HG03571 (cell line): ENCODE measurements at regions not wholly inside any gene's neighbourhood (a gene's known extent, or its start where the extent isn't known, plus 50 kb on each side); places are given as distances from the start of the nearest gene placed in this dataset.
"Not testable (repeated sequence)": the region's sequence is repeated elsewhere in the genome, so short reads cannot be mapped to it uniquely, and the experiment has no call there.

Experiments
- ATAC-seq: cut with Tn5 transposase; IDR thresholded peaks from one replicate; pipeline ENCODE4 v1.9.1; 2021; ENCODE audit not compliant: unreplicated experiment

DNA sequence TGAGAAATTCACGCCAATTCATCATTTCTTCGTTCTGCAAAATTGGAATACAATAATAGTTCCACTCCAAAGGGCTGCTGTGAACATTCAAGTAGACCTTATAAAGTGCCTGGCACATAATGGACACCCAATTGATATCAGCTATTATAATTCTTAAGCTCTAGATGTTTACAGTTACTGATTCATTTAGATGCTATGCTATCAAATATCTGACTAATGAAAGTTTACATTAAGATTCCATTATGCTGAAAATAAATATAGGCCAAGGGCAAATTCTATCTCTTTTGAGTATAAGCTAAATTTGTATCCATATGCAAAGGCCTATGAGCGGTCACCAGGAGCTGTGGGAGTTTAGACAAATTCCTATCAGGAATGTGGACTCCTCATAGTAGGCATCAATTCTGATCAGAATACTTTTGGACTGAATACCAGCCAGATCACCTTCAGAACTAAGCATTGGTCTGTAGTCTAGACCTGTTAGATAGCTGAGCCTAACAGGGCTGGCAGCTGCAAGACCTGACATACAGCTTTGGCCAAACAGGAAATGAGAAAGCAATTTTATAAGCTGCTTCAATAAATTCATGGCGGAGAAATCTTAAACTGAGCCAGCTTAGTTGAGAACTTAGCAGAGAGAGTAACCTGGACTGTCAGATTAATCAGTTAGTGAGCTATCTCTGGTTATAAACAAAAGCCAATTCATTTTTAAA is 384.3 kb upstream of the ACTRT1 start:
- ATAC-seq, result no peak

- ATAC-seq, result no peak
Observed at GRCh38 chrX:128425546-128425945, 373.3 kb upstream of the ACTRT1 start.

DNA sequence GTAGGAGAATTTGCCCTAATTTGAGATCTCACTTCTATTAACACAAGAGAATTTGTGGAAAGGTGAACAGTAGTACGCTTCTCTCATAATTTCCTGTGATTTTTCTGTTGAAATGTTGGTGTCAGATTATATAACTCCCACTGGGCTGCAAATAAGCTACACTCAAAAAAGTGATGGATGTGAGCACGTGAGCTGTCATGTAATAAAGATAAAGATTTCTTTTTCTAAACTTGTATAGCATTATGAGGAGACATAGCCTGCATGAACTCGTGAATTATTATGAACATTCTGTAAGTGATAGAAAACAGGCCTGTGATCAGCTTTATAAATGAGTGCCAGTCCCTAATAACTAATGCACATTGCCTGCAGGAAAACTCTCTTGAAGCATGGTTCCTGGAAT is 356.6 kb upstream of the ACTRT1 start:
- ATAC-seq, result no peak

- no peak for ATAC-seq
Observed at GRCh38 chrX:128396601-128397000, 344.4 kb upstream of the ACTRT1 start.

DNA sequence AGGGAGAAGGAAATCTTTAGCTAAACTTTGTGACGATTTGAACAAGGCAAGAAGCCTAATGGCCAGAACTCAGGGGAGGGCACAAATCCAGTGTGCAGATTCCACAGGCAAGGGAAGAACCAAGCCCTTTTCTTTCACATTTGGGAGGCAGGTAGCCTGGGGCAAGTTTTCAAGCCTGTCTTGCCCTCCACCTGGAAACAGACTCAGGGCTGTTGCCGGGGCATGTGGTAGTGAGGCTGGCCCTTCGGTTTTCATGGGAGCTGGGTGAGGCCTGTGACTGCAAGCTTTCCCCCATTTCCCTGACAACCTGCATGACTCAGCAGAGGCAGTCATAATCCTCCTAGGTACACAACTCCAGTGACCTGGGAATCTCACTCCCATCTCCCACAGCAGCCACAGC is 331.6 kb upstream of the ACTRT1 start:
- ATAC-seq, result not testable (repeated sequence)

DNA sequence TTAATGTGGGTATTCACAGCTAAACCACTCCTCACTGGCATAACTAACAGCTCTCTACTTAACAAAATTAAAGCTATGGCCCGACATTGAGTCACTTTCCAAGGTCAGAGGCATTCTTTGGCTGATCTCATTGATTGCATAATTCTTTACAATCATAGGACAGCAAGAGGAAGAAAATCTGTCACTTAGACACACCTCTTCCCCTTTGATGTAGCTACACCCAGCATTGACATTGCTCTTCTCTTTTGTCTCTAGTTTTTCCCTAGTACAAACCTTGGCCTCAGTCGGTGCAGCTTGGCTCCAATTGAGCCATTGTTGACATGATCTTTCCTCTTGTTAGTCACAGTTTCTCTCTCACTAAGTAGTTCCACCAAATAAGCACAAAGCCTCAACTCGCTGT is 313.3 kb upstream of the ACTRT1 start:
- ATAC-seq, result no peak

DNA sequence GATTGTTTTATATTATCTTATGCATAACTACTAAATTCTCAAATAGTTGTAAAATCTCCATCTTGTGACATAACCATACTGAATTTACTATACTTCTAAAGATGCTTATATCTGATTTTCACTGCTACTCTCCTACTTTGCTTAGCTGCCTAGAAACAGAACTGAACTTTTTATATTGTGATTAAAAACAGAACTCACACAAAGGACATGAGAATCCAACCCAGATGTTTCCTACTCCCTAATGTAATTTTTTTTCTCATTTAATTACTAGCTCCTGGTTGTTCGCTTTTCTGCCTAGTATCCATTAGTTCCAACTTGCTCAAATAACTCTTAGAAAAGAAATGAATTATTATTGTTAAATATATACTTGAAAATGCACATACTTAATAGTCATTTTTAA is 283.5 kb upstream of the ACTRT1 start:
- no peak for ATAC-seq

- no peak for ATAC-seq
Observed at GRCh38 chrX:128334821-128335220, 282.6 kb upstream of the ACTRT1 start.

GRCh38 chrX:128310912-128311311 is 258.7 kb upstream of the ACTRT1 start:
- no peak for ATAC-seq

DNA sequence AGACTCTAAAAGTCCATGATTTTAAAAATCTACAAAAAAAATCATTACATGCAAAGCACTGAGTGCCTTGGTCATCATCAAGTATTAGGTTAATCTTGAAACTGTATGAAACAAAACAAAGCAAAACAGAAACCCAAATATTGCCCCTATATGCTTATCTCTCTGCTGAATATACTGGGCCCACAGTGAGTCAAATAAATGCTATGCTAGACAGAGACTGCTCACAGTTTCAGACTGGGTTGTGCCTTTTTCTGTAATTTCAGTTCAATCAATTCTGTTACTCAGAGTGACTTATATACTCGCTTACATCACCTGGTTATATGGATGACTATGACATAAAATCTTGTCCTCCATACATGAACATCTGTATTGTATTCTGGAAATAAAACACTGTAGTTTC is 257.1 kb upstream of the ACTRT1 start:
- ATAC-seq, result no peak

GRCh38 chrX:128294198-128294597 is 242.0 kb upstream of the ACTRT1 start:
- no peak for ATAC-seq

DNA sequence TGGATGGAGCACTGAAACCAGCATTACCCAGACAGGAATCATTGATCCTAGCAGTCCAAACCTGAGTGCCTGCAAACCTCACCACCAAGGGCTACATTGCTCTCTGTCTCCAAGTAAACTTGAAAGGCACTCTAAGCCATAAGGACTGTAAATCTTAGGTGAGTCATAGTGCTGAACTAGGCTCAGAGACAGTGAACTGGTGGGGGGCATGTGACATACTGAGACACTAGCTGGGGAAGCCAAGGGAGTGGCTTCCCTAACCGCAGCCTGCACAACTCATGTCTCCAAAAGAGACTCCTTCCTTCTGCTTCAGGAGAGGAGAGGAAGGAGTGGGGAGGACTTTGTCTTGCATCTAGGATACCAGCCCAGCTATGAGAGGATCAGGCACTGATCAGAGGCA is 235.5 kb upstream of the ACTRT1 start:
- no peak for ATAC-seq

GRCh38 chrX:128250621-128251020 is 198.4 kb upstream of the ACTRT1 start:
- no peak for ATAC-seq

DNA sequence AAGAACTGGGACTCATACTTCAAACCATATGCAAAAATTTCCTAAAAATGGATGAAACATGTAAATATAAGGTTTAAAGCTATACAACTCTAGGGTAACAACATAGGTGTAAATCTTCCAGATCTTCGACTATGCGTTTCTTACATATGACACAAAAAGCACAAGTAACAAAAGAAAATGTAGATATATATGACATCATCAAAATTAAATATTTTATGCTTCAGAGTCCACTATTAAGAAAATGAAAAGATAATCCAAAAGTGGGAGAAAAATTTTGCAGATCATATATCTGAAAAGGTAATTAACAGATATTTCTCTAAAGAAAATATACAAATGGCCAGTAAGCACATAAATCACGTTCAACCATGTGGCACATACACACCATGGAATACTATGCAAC is 164.2 kb upstream of the ACTRT1 start:
- no peak for ATAC-seq

DNA sequence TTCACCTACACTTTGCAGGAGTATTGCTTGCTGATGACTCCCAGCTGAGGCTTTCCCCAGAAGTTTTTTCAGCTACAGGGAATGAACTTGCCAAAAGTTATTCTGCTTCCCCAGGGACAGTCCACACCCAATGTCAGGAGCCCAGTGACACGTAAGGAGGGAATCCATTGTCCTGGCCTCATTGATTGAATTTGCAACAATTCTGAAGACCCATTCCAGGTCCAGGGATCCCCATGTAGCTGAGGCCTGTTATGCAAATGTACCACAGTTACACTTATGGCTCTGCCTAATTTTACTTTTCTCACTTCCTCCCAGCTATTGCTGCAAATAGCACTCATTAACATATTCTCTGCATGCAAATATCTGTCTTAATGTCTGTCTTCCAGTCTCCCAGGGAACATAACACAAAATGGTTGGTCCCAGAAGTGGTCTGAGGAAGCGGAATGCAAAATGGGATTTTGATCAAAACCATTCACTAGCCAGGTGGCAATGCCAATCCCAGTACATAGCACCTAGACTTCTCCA is 113.7 kb upstream of the ACTRT1 start:
- ATAC-seq, result no peak

GRCh38 chrX:128156204-128156603 is 104.0 kb upstream of the ACTRT1 start:
- no peak for ATAC-seq

- no peak for ATAC-seq
Observed at GRCh38 chrX:128142745-128143144, 90.5 kb upstream of the ACTRT1 start.

DNA sequence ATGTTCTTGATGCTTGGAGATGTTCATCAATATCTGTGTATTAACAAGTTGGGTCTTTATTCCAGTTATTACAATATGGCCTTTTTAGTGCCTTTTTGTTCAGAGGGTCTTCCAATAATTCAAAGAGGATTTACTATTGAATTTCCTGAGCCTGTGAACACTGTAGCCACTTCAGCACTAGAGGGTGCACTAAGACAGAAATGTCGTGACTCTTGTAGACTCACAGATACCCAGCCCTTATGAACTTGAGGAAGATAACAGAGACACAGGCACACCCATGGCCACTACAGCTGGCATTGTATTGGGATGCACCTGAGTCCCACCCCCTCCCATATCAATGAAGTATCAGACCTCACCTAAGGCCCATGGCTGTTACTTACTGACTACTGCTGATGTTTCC is 54.4 kb upstream of the ACTRT1 start:
- no peak for ATAC-seq

DNA sequence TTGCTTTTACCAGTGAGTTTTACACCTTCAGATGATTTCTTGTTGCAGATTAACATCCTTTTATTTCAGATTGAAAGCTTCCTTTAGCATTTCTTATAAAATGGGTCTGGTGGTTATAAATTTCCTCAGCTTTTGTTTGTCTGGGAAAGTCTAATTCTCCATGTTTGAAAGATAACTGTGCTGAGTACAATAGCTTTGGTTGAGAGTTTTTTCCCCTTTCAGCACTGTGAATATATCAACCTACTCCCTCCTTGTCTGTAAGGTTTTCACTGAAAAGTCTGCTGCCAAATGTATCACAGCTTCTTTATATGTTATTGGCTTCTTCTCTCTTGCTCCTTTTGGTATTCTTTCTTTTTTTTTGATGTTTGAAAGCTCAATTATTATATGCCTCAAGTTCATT is 53.5 kb upstream of the ACTRT1 start:
- no peak for ATAC-seq
